PC-9 (cell line): ENCODE measurements at regions not wholly inside any gene's neighbourhood (a gene's known extent, or its start where the extent isn't known, plus 50 kb on each side); places are given as distances from the start of the nearest gene placed in this dataset.

Experiments
- EZH2 ChIP-seq: fragments of 200-600 bp; sonication (generic); IDR thresholded peaks from 2 replicates; pipeline ENCODE4 v1.8.0; 2017; ENCODE audit warnings: antibody characterized with exemption, low read depth
- TF ChIP-seq, protein P1 (sequence below): fragments of 200-600 bp; sonication (generic); conservative IDR thresholded peaks from 2 replicates; pipeline ENCODE4 v1.6.1; 2017; ENCODE audit warnings: mixed run types, antibody characterized with exemption, mild to moderate bottlenecking, moderate library complexity

- TF ChIP-seq, protein P1, sequence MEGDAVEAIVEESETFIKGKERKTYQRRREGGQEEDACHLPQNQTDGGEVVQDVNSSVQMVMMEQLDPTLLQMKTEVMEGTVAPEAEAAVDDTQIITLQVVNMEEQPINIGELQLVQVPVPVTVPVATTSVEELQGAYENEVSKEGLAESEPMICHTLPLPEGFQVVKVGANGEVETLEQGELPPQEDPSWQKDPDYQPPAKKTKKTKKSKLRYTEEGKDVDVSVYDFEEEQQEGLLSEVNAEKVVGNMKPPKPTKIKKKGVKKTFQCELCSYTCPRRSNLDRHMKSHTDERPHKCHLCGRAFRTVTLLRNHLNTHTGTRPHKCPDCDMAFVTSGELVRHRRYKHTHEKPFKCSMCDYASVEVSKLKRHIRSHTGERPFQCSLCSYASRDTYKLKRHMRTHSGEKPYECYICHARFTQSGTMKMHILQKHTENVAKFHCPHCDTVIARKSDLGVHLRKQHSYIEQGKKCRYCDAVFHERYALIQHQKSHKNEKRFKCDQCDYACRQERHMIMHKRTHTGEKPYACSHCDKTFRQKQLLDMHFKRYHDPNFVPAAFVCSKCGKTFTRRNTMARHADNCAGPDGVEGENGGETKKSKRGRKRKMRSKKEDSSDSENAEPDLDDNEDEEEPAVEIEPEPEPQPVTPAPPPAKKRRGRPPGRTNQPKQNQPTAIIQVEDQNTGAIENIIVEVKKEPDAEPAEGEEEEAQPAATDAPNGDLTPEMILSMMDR = no peak
- no peak for TF ChIP-seq EZH2
Measured at GRCh38 chr11:82546661-82547557, 186.8 kb downstream of the FAM181B start.
